HepG2 (cell line): ENCODE measurements at regions not wholly inside any gene's neighbourhood (a gene's known extent, or its start where the extent isn't known, plus 50 kb on each side); places are given as distances from the start of the nearest gene placed in this dataset.

Experiments used
- ATAC-seq: fragments of 200-7000 bp; cut with Tn5 transposase; 3 replicates; pipeline ENCODE4 v1.9.1; 2020; ENCODE audit warnings: mild to moderate bottlenecking, moderate library complexity
- BruUV-seq: library from RNA; stranded (reverse); fragments of 400-500 nt; replicated peaks from 2 replicates; lab custom pipeline; 2021; lab: Mats Ljungman, UMichigan
- CTCF ChIA-PET: fragments of 300-600 bp; formaldehyde crosslinking; extraction: SDS; loops from one replicate; lab custom pipeline; 2021; ENCODE audit warnings: low total read pairs, inconsistent platforms, low intra/inter-chr PET ratio; lab: Yijun Ruan, JAX
- POLR2A ChIA-PET: fragments of 350-600 bp; sonication (Branson Sonifier 250); formaldehyde crosslinking; loops from one replicate; lab custom pipeline; 2020; ENCODE audit warnings: antibody characterized with exemption, inconsistent platforms; lab: Yijun Ruan, JAX
- DNase-seq: peaks from one replicate; pipeline ENCODE4 v3.0.0-alpha.2; 2015; ENCODE audit warnings: low spot score
- FAIRE-seq: peaks from 3 replicates; lab custom pipeline; 2011; peaks lifted over from hg19 to GRCh38; lab: Jason Lieb, UNC
- H2AFZ ChIP-seq: one replicate; pipeline ENCODE4 v1.6.1; 2011; ENCODE audit warnings: low read length, inconsistent platforms
- H3K27ac ChIP-seq: fragments of 300-600 bp; 3 replicates; pipeline ENCODE4 v1.8.0; 2011; ENCODE audit warnings: mixed run types, mild to moderate bottlenecking, mixed read lengths, low read length, inconsistent platforms; ENCODE audit not compliant: insufficient read depth; ENCODE audit errors: extremely low read length
- H3K27me3 ChIP-seq, 2 experiments: fragments of 200-600 bp in 1 of 2; 2 replicates in 1 of 2; 3 replicates in 1 of 2; pipeline versions ENCODE4 v1.6.0 to v1.8.0; 2011; ENCODE audit warnings: low read length in 2 of 2, mild to moderate bottlenecking in 2 of 2, moderate library complexity in 2 of 2, inconsistent platforms in 1 of 2; ENCODE audit not compliant: insufficient read depth in 2 of 2, control insufficient read depth in 1 of 2
- H3K36me3 ChIP-seq, 2 experiments: fragments of 200-600 bp in 1 of 2; replicated peaks in 1 of 2; 2 replicates in 1 of 2; 3 replicates in 1 of 2; pipeline versions ENCODE4 v1.5.1 to v1.8.0; 2011; ENCODE audit warnings: low read length in 2 of 2, inconsistent platforms in 1 of 2; ENCODE audit not compliant: insufficient read depth in 2 of 2, control insufficient read depth in 1 of 2
- H3K4me1 ChIP-seq: 2 replicates; pipeline ENCODE4 v1.5.1; 2012; ENCODE audit warnings: low read length, inconsistent platforms; ENCODE audit not compliant: insufficient read depth
- H3K4me2 ChIP-seq: 2 replicates; pipeline ENCODE4 v1.6.0; 2011; ENCODE audit warnings: low read depth, low read length, inconsistent platforms
- H3K4me3 ChIP-seq, 3 experiments: fragments of 200-600 bp in 1 of 3; sonication (generic), shearing (Covaris generic) in 1 of 3; replicated peaks in 1 of 3; 2 replicates each; pipeline ENCODE4 v1.5.1; 2011 to 2016; ENCODE audit warnings: low read length in 3 of 3, inconsistent platforms in 2 of 3, low read depth in 2 of 3, mild to moderate bottlenecking in 2 of 3, control low read depth in 1 of 3, mixed read lengths in 1 of 3; ENCODE audit not compliant: insufficient read depth in 1 of 3
- H3K79me2 ChIP-seq: one replicate; pipeline ENCODE4 v1.6.1; 2011; ENCODE audit warnings: low read length, inconsistent platforms; ENCODE audit not compliant: insufficient read depth
- H3K9ac ChIP-seq: 2 replicates; pipeline ENCODE4 v1.6.0; 2011; ENCODE audit warnings: mild to moderate bottlenecking, low read depth, low read length, inconsistent platforms; ENCODE audit not compliant: insufficient read depth
- H3K9me3 ChIP-seq: 2 replicates; pipeline ENCODE4 v1.5.1; 2012; ENCODE audit warnings: mild to moderate bottlenecking, low read length
- H4K20me1 ChIP-seq: 2 replicates; pipeline ENCODE4 v1.6.0; 2011; ENCODE audit warnings: inconsistent platforms, mild to moderate bottlenecking, low read length, moderate library complexity; ENCODE audit not compliant: insufficient read depth
- ARNTL ChIP-seq: sonication (generic); formaldehyde crosslinking; IDR thresholded peaks from 2 replicates; pipeline ENCODE4 v1.4.0; 2020; ENCODE audit warnings: mild to moderate bottlenecking, missing genetic modification reagents
- SIN3B ChIP-seq: fragments of 150-350 bp; IDR thresholded peaks from 2 replicates; pipeline ENCODE4 v1.6.1; 2014; ENCODE audit warnings: low read length
- THAP7 ChIP-seq: sonication (generic); formaldehyde crosslinking; IDR thresholded peaks from 2 replicates; pipeline ENCODE4 v1.8.1; 2023; ENCODE audit warnings: mild to moderate bottlenecking, missing genetic modification reagents
- ZNF337 ChIP-seq: sonication (generic); formaldehyde crosslinking; IDR thresholded peaks from 2 replicates; pipeline ENCODE4 v1.5.1; 2020; ENCODE audit warnings: missing genetic modification reagents, low read depth, mild to moderate bottlenecking, borderline replicate concordance
- ZNF746 ChIP-seq: sonication (generic); formaldehyde crosslinking; IDR thresholded peaks from 2 replicates; pipeline ENCODE4 v1.8.0; 2022; ENCODE audit warnings: mild to moderate bottlenecking, missing genetic modification reagents
- ZSCAN30 ChIP-seq: sonication (generic); formaldehyde crosslinking; IDR thresholded peaks from 2 replicates; pipeline ENCODE4 v1.5.0; 2020; ENCODE audit warnings: mild to moderate bottlenecking, missing genetic modification reagents
- WGBS: methylation state at CpG from one replicate; pipeline ENCODE4 v1.1.6; 2017; ENCODE audit warnings: low lambda C conversion rate; 5-methylcytosine and 5-hydroxymethylcytosine counted together
- in situ Hi-C: cut with HindIII; loops from 2 replicates; pipeline ENCODE4 v1.10.0; 2017; ENCODE audit warnings: low pct_unique_long_range_greater_than_20kb; ENCODE audit not compliant: extremely low pct_ligation_motif_present
- intact Hi-C: fragments of 100-400 bp; cut with micrococcal nuclease; formaldehyde crosslinking; loops from one replicate; pipeline ENCODE4 v1.10.0; 2022; ENCODE audit not compliant: unreplicated experiment
- TF ChIP-seq, protein P1 (sequence below): sonication (generic); formaldehyde crosslinking; IDR thresholded peaks from 2 replicates; pipeline ENCODE4 v1.5.0; 2020; ENCODE audit warnings: mild to moderate bottlenecking, missing genetic modification reagents, moderate library complexity

GRCh38 chr4:147401221-147401620, 79.7 kb upstream of the EDNRA start:
- H3K36me3 ChIP-seq: no peaks in the 10 kb centered on the region
- H3K79me2 ChIP-seq: no peaks in the 10 kb centered on the region
- no peaks in the 10 kb centered on the region for H4K20me1 ChIP-seq
- TF ChIP-seq ZNF337 (CRISPR knock-in tag) (no peak), THAP7 (CRISPR knock-in tag) (no peak), ZSCAN30 (CRISPR knock-in tag) (no peak), ARNTL (CRISPR knock-in tag) (no peak), SIN3B (no peak)
- POLR2A ChIA-PET: no interaction called here
- H3K27ac ChIP-seq: no peak overlapping the region
- intact Hi-C loops: no loop called here
- ATAC-seq (no peak), DNase-seq (no peak), FAIRE-seq (no peak)
- WGBS: 12% methylated on average over 5 of the region's 5 CpGs
- H3K9me3 ChIP-seq: no peaks in the 10 kb centered on the region
- no peak overlapping the region for H3K4me3 ChIP-seq
- H3K4me2 ChIP-seq: no peak overlapping the region
- H2AFZ ChIP-seq: no peak overlapping the region
- H3K9ac ChIP-seq: no peak overlapping the region
- H3K27me3 ChIP-seq: no peaks in the 10 kb centered on the region
- CTCF ChIA-PET: no interaction called here
- peaks cover 9% of the 10 kb centered on the region; the same call in 1 of the 2 replicates for H3K4me1 ChIP-seq
- in situ Hi-C loops: no loop called here
- no TSS peak for BruUV-seq

- no TSS peak for BruUV-seq
- Histone ChIP-seq H3K79me2 (no peaks in the 10 kb centered on the region), H3K4me2 (no peak overlapping the region), H3K36me3 (no peaks in the 10 kb centered on the region), H3K27me3 (no peaks in the 10 kb centered on the region), H3K27ac (no peak overlapping the region), H2AFZ (no peak overlapping the region), H4K20me1 (no peaks in the 10 kb centered on the region), H3K9ac (no peak overlapping the region), H3K9me3 (no peaks in the 10 kb centered on the region), H3K4me3 (no peak overlapping the region), H3K4me1 (no peaks in the 10 kb centered on the region)
- in situ Hi-C loops: no loop called here
- FAIRE-seq (no peak), ATAC-seq (no peak), DNase-seq (no peak)
- TF ChIP-seq ZNF746 (CRISPR knock-in tag): no peak
- TF ChIP-seq, protein P1, sequence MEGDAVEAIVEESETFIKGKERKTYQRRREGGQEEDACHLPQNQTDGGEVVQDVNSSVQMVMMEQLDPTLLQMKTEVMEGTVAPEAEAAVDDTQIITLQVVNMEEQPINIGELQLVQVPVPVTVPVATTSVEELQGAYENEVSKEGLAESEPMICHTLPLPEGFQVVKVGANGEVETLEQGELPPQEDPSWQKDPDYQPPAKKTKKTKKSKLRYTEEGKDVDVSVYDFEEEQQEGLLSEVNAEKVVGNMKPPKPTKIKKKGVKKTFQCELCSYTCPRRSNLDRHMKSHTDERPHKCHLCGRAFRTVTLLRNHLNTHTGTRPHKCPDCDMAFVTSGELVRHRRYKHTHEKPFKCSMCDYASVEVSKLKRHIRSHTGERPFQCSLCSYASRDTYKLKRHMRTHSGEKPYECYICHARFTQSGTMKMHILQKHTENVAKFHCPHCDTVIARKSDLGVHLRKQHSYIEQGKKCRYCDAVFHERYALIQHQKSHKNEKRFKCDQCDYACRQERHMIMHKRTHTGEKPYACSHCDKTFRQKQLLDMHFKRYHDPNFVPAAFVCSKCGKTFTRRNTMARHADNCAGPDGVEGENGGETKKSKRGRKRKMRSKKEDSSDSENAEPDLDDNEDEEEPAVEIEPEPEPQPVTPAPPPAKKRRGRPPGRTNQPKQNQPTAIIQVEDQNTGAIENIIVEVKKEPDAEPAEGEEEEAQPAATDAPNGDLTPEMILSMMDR: peak; percentile 31
- intact Hi-C loops: no loop called here
- 2% methylated on average over 5 of the region's 5 CpGs for WGBS
- POLR2A ChIA-PET: no interaction called here
- CTCF ChIA-PET: no interaction called here
These were observed 73.4 kb upstream of the EDNRA start for GRCh38 chr4:147407261-147408045.
